Fibroblast of skin of left biceps (primary cell): ENCODE measurements at regions not wholly inside any gene's neighbourhood (a gene's known extent, or its start where the extent isn't known, plus 50 kb on each side); places are given as distances from the start of the nearest gene placed in this dataset.
"Not testable (repeated sequence)": the region's sequence is repeated elsewhere in the genome, so short reads cannot be mapped to it uniquely, and the experiment has no call there.

Experiments used
- DNase-seq, 2 experiments: peaks; one replicate each; pipeline ENCODE4 v3.0.0-alpha.2; 2013; ENCODE audit warnings: low read depth in 2 of 2

- DNase-seq: no peak
These were observed 51.5 kb upstream of the GRM3 start for GRCh38 chr7:86592185-86592584.

GRCh38 chr7:86574006-86574405 is 69.7 kb upstream of the GRM3 start:
- no peak for DNase-seq

- DNase-seq: no peak
These were observed 84.8 kb upstream of the GRM3 start for GRCh38 chr7:86558680-86559501.

- no peak for DNase-seq
These were observed 109.1 kb upstream of the GRM3 start for GRCh38 chr7:86534641-86535040.

GRCh38 chr7:86504229-86504628 is 139.5 kb upstream of the GRM3 start:
- DNase-seq: no peak

- DNase-seq: no peak
These were observed 143.7 kb upstream of the GRM3 start for GRCh38 chr7:86499986-86500385.

GRCh38 chr7:86485827-86486226 is 157.9 kb upstream of the GRM3 start:
- no peak for DNase-seq

GRCh38 chr7:86479144-86479543 is 164.6 kb upstream of the GRM3 start:
- no peak for DNase-seq

- DNase-seq: no peak
These were observed 166.3 kb upstream of the GRM3 start for GRCh38 chr7:86477343-86477935.

- no peak for DNase-seq
These were observed 172.9 kb upstream of the GRM3 start for GRCh38 chr7:86470763-86471162.

- DNase-seq: peak; percentile 18 to 21
These were observed 173.9 kb upstream of the GRM3 start for GRCh38 chr7:86469680-86470295.

GRCh38 chr7:86454753-86455152 is 189.0 kb upstream of the GRM3 start:
- DNase-seq: no peak

- DNase-seq: no peak
These were observed 190.3 kb upstream of the GRM3 start for GRCh38 chr7:86453454-86453853.

GRCh38 chr7:86448856-86449255 is 194.9 kb upstream of the GRM3 start:
- no peak for DNase-seq

- no peak for DNase-seq
These were observed 198.4 kb upstream of the GRM3 start for GRCh38 chr7:86445285-86445684.

- no peak for DNase-seq
These were observed 199.5 kb upstream of the GRM3 start for GRCh38 chr7:86444245-86444644.

- not testable (repeated sequence) for DNase-seq
These were observed 203.3 kb upstream of the GRM3 start for GRCh38 chr7:86440420-86440819.

- no peak for DNase-seq
These were observed 205.7 kb upstream of the GRM3 start for GRCh38 chr7:86437951-86438450.

GRCh38 chr7:86431761-86432160 is 211.9 kb upstream of the GRM3 start:
- no peak for DNase-seq

GRCh38 chr7:86411814-86412213 is 231.9 kb upstream of the GRM3 start:
- no peak for DNase-seq

GRCh38 chr7:86407291-86407690 is 236.4 kb upstream of the GRM3 start:
- peak; percentile 6 for DNase-seq

GRCh38 chr7:86391813-86392212 is 251.9 kb upstream of the GRM3 start:
- DNase-seq: no peak

- DNase-seq: not testable (repeated sequence)
These were observed 268.1 kb upstream of the GRM3 start for GRCh38 chr7:86375602-86376001.
